ENCODE measurements at regions not wholly inside any gene's neighbourhood (a gene's known extent, or its start where the extent isn't known, plus 50 kb on each side); places are given as distances from the start of the nearest gene placed in this dataset.

GRCh38 chr9:89548071-89548638 is 50.2 kb upstream of the SEMA4D start:
- no peak for TF ChIP-seq CTCF (IDR thresholded peaks at IDR 0.05)
- no peak for TF ChIP-seq PBX3 (IDR thresholded peaks at IDR 0.05)
- no peak for TF ChIP-seq CEBPB (IDR thresholded peaks at IDR 0.05)
- TF ChIP-seq MYC (IDR thresholded peaks at IDR 0.05; ENCODE audit: borderline replicate concordance, low read length): no peak
